ENCODE measurements at regions not wholly inside any gene's neighbourhood (a gene's known extent, or its start where the extent isn't known, plus 50 kb on each side); places are given as distances from the start of the nearest gene placed in this dataset.

GRCh38 chr2:129575431-129575830 is 404.0 kb upstream of the RAB6C start:
- no peak overlapping the region for H3K9ac ChIP-seq (ENCODE audit: insufficient read depth, low read length)
- H3K27ac ChIP-seq (ENCODE audit: insufficient read depth, low read length) = no peak overlapping the region
- DNase-seq (ENCODE audit: low read depth in 2 of 2) = no peak
- no peak overlapping the region for H2AFZ ChIP-seq (ENCODE audit: low read length)
- no peaks in the 10 kb centered on the region for H3K79me2 ChIP-seq (ENCODE audit: control insufficient read depth, insufficient read depth, low read length)
- H3K4me2 ChIP-seq (ENCODE audit: extremely low read depth, insufficient read depth, low read length) = no peak overlapping the region
- no peak for TF ChIP-seq CTCF (conservative IDR thresholded peaks at IDR 0.05 in 1 of 2, IDR thresholded peaks at IDR 0.05 in 1 of 2; ENCODE audit: low read depth in 1 of 2, low read length in 2 of 2)
- TF ChIP-seq EZH2 (IDR thresholded peaks at IDR 0.05; ENCODE audit: low read length, missing control alignments) = no peak
- no peaks in the 10 kb centered on the region for H3K9me3 ChIP-seq (ENCODE audit: control insufficient read depth, insufficient read depth, low read depth, low read length)
- no peak overlapping the region for H3K4me3 ChIP-seq (replicated peaks in 1 of 4; ENCODE audit: control extremely low read depth in 1 of 4, insufficient read depth in 1 of 4, low read depth in 3 of 4, low read length in 4 of 4)
- no peaks in the 10 kb centered on the region for H4K20me1 ChIP-seq (ENCODE audit: control insufficient read depth, extremely low read depth, insufficient read depth, low read length)
- H3K4me1 ChIP-seq (ENCODE audit: control insufficient read depth, extremely low read depth, insufficient read depth, low read length) = no peaks in the 10 kb centered on the region
- H3K36me3 ChIP-seq (ENCODE audit: control insufficient read depth, insufficient read depth, low read length) = no peaks in the 10 kb centered on the region
- no peaks in the 10 kb centered on the region for H3K27me3 ChIP-seq (ENCODE audit: control insufficient read depth, insufficient read depth, low read length)

DNA sequence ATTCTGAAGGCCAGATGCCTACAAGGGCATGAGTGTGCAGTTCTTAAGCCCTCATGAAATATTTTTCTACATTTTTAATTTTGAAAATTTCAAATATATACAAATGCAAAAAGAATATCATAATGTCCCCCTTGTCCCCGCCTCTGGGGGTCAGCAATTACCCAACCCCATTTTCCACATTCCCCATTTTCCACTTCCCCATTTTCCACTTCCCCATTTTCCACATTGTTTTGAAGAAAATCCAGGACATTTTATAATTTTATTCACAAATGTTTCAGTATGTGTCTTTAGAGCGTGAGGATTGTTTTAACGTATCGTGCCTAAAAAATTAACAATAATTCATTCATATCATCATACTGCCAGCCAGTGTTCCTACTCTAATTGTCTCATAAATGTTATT is 403.6 kb upstream of the RAB6C start:
- Histone ChIP-seq H3K4me2 (ENCODE audit: extremely low read depth, insufficient read depth, low read length) (no peak overlapping the region), H3K27me3 (ENCODE audit: control insufficient read depth, insufficient read depth, low read length) (no peaks in the 10 kb centered on the region), H3K4me1 (ENCODE audit: control insufficient read depth, extremely low read depth, insufficient read depth, low read length) (no peaks in the 10 kb centered on the region), H3K9ac (ENCODE audit: insufficient read depth, low read length) (no peak overlapping the region), H3K4me3 (replicated peaks in 1 of 4; ENCODE audit: control extremely low read depth in 1 of 4, insufficient read depth in 1 of 4, low read depth in 3 of 4, low read length in 4 of 4) (no peak overlapping the region), H3K36me3 (ENCODE audit: control insufficient read depth, insufficient read depth, low read length) (no peaks in the 10 kb centered on the region), H2AFZ (ENCODE audit: low read length) (no peak overlapping the region), H4K20me1 (ENCODE audit: control insufficient read depth, extremely low read depth, insufficient read depth, low read length) (no peaks in the 10 kb centered on the region), H3K79me2 (ENCODE audit: control insufficient read depth, insufficient read depth, low read length) (no peaks in the 10 kb centered on the region), H3K27ac (ENCODE audit: insufficient read depth, low read length) (no peak overlapping the region), H3K9me3 (ENCODE audit: control insufficient read depth, insufficient read depth, low read depth, low read length) (no peaks in the 10 kb centered on the region)
- TF ChIP-seq EZH2 (IDR thresholded peaks at IDR 0.05; ENCODE audit: low read length, missing control alignments) (no peak), CTCF (conservative IDR thresholded peaks at IDR 0.05 in 1 of 2, IDR thresholded peaks at IDR 0.05 in 1 of 2; ENCODE audit: low read depth in 1 of 2, low read length in 2 of 2) (no peak)
- no peak for DNase-seq (ENCODE audit: low read depth in 2 of 2)

- no peak for DNase-seq (ENCODE audit: low read depth in 2 of 2)
- H3K4me3 ChIP-seq (replicated peaks in 1 of 4; ENCODE audit: control extremely low read depth in 1 of 4, insufficient read depth in 1 of 4, low read depth in 3 of 4, low read length in 4 of 4) = no peak overlapping the region
- TF ChIP-seq EZH2 (IDR thresholded peaks at IDR 0.05; ENCODE audit: low read length, missing control alignments) = no peak
- TF ChIP-seq CTCF (conservative IDR thresholded peaks at IDR 0.05 in 1 of 2, IDR thresholded peaks at IDR 0.05 in 1 of 2; ENCODE audit: low read depth in 1 of 2, low read length in 2 of 2) = no peak
- no peaks in the 10 kb centered on the region for H3K4me1 ChIP-seq (ENCODE audit: control insufficient read depth, extremely low read depth, insufficient read depth, low read length)
- no peak overlapping the region for H3K4me2 ChIP-seq (ENCODE audit: extremely low read depth, insufficient read depth, low read length)
- no peaks in the 10 kb centered on the region for H3K36me3 ChIP-seq (ENCODE audit: control insufficient read depth, insufficient read depth, low read length)
- no peaks in the 10 kb centered on the region for H3K9me3 ChIP-seq (ENCODE audit: control insufficient read depth, insufficient read depth, low read depth, low read length)
- no peak overlapping the region for H3K9ac ChIP-seq (ENCODE audit: insufficient read depth, low read length)
- H4K20me1 ChIP-seq (ENCODE audit: control insufficient read depth, extremely low read depth, insufficient read depth, low read length) = no peaks in the 10 kb centered on the region
- no peaks in the 10 kb centered on the region for H3K79me2 ChIP-seq (ENCODE audit: control insufficient read depth, insufficient read depth, low read length)
- H2AFZ ChIP-seq (ENCODE audit: low read length) = no peak overlapping the region
- H3K27me3 ChIP-seq (ENCODE audit: control insufficient read depth, insufficient read depth, low read length) = no peaks in the 10 kb centered on the region
- H3K27ac ChIP-seq (ENCODE audit: insufficient read depth, low read length) = no peak overlapping the region
Observed at GRCh38 chr2:129580001-129580400, 399.5 kb upstream of the RAB6C start.
